SK-N-SH treated with all-trans-retinoic acid at 6 μM for 48 hours (cell line): ENCODE measurements at regions not wholly inside any gene's neighbourhood (a gene's known extent, or its start where the extent isn't known, plus 50 kb on each side); places are given as distances from the start of the nearest gene placed in this dataset.

ENCODE experiments used
- ARNTL ChIP-seq: fragments of 450-650 bp; formaldehyde crosslinking; IDR thresholded peaks from 2 replicates; pipeline ENCODE4 v1.5.0; 2020; ENCODE audit warnings: low read depth, mild to moderate bottlenecking, moderate library complexity, borderline replicate concordance
- BACH2 ChIP-seq: fragments of 250-450 bp; sonication (Bioruptor Pico); IDR thresholded peaks from 2 replicates; pipeline ENCODE4 v1.9.0; 2021; ENCODE audit warnings: mild to moderate bottlenecking, borderline replicate concordance
- CREB5 ChIP-seq: fragments of 250-450 bp; sonication (Bioruptor Pico); IDR thresholded peaks from 2 replicates; pipeline ENCODE4 v1.5.1; 2020; ENCODE audit warnings: low read depth, mild to moderate bottlenecking, moderate library complexity
- CSDC2 ChIP-seq: fragments of 250-450 bp; sonication (Bioruptor Pico); IDR thresholded peaks from 2 replicates; pipeline ENCODE4 v1.5.0; 2020; ENCODE audit warnings: mild to moderate bottlenecking, moderate library complexity
- ESRRG ChIP-seq: fragments of 250-450 bp; sonication (Bioruptor Pico); IDR thresholded peaks from 2 replicates; pipeline ENCODE4 v1.6.1; 2021; ENCODE audit warnings: mild to moderate bottlenecking
- GLIS3 ChIP-seq: fragments of 250-450 bp; sonication (Bioruptor Pico); IDR thresholded peaks from 2 replicates; pipeline ENCODE4 v1.5.0; 2020; ENCODE audit warnings: mild to moderate bottlenecking, moderate library complexity
- PATZ1 ChIP-seq: fragments of 250-450 bp; sonication (Bioruptor Pico); IDR thresholded peaks from 2 replicates; pipeline ENCODE4 v1.8.0; 2020; ENCODE audit warnings: mild to moderate bottlenecking, moderate library complexity, borderline replicate concordance
- RARB ChIP-seq: fragments of 250-450 bp; sonication (Bioruptor Pico); IDR thresholded peaks from 2 replicates; pipeline ENCODE4 v1.8.0; 2021; ENCODE audit warnings: mild to moderate bottlenecking, moderate library complexity
- TCF4 ChIP-seq: fragments of 250-450 bp; sonication (Bioruptor Pico); IDR thresholded peaks from 2 replicates; pipeline ENCODE4 v1.8.0; 2021; ENCODE audit warnings: mild to moderate bottlenecking, moderate library complexity, borderline replicate concordance
- ZC3H10 ChIP-seq: fragments of 250-450 bp; sonication (Bioruptor Pico); IDR thresholded peaks from 2 replicates; pipeline ENCODE4 v1.5.1; 2021; ENCODE audit warnings: mild to moderate bottlenecking, moderate library complexity
- ZFP30 ChIP-seq: fragments of 450-650 bp; formaldehyde crosslinking; IDR thresholded peaks from 2 replicates; pipeline ENCODE4 v1.5.0; 2022; ENCODE audit warnings: mild to moderate bottlenecking, moderate library complexity
- ZNF70 ChIP-seq: fragments of 450-650 bp; formaldehyde crosslinking; IDR thresholded peaks from 2 replicates; pipeline ENCODE4 v1.5.0; 2020; ENCODE audit warnings: mild to moderate bottlenecking, moderate library complexity
- TF ChIP-seq, protein P1 (sequence below): fragments of 250-450 bp; sonication (Bioruptor Pico); IDR thresholded peaks from 2 replicates; pipeline ENCODE4 v1.5.1; 2021; ENCODE audit warnings: mild to moderate bottlenecking, moderate library complexity

GRCh38 chr2:193556766-193557470 is 1362.2 kb upstream of the TMEFF2 start:
- TF ChIP-seq ZNF70 (no peak), RARB (CRISPR knock-in tag) (no peak), ESRRG (CRISPR knock-in tag) (no peak), CREB5 (CRISPR knock-in tag) (no peak), ARNTL (no peak), BACH2 (CRISPR knock-in tag) (no peak), TCF4 (no peak), GLIS3 (CRISPR knock-in tag) (no peak), CSDC2 (CRISPR knock-in tag) (no peak), ZFP30 (CRISPR knock-in tag) (no peak), ZC3H10 (no peak), PATZ1 (CRISPR knock-in tag) (no peak)
- TF ChIP-seq, protein P1, sequence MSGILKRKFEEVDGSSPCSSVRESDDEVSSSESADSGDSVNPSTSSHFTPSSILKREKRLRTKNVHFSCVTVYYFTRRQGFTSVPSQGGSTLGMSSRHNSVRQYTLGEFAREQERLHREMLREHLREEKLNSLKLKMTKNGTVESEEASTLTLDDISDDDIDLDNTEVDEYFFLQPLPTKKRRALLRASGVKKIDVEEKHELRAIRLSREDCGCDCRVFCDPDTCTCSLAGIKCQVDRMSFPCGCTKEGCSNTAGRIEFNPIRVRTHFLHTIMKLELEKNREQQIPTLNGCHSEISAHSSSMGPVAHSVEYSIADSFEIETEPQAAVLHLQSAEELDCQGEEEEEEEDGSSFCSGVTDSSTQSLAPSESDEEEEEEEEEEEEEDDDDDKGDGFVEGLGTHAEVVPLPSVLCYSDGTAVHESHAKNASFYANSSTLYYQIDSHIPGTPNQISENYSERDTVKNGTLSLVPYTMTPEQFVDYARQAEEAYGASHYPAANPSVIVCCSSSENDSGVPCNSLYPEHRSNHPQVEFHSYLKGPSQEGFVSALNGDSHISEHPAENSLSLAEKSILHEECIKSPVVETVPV (CRISPR knock-in tag), result no peak
